Adrenal gland (tissue), 9 donors: ENCODE measurements at regions not wholly inside any gene's neighbourhood (a gene's known extent, or its start where the extent isn't known, plus 50 kb on each side); places are given as distances from the start of the nearest gene placed in this dataset.

Experiments used
- DNase-seq, 7 donors: peaks; one replicate each; pipeline ENCODE4 v3.0.0-alpha.2; 2019 to 2020
- H3K27ac ChIP-seq, 5 donors: fragments of 200-600 bp; sonication (generic) in 4 of 5; 1 replicate in 3 of 5; 2 replicates in 2 of 5; pipeline versions ENCODE4 v1.5.1 to v1.8.0; 2016 to 2020; ENCODE audit warnings: mild to moderate bottlenecking in 1 of 5
- H3K27me3 ChIP-seq: fragments of 200-600 bp; 2 replicates; pipeline ENCODE4 v1.8.0; 2021
- H3K36me3 ChIP-seq, 2 donors: fragments of 200-600 bp; replicated peaks in 1 of 2; 1 replicate in 1 of 2; 2 replicates in 1 of 2; pipeline versions ENCODE4 v1.5.1 to v1.8.0; 2018 to 2022
- H3K4me1 ChIP-seq, 2 donors: fragments of 200-600 bp; replicated peaks in 1 of 2; 1 replicate in 1 of 2; 2 replicates in 1 of 2; pipeline versions ENCODE4 v1.5.1 to v1.8.0; 2018 to 2021
- H3K4me3 ChIP-seq, 4 donors: fragments of 200-600 bp; sonication (generic) in 3 of 4; one replicate each; pipeline ENCODE4 v1.5.1; 2016 to 2018
- H3K9me3 ChIP-seq, 3 donors: fragments of 200-600 bp; sonication (generic) in 1 of 3; replicated peaks in 1 of 3; 1 replicate in 2 of 3; 2 replicates in 1 of 3; pipeline versions ENCODE4 v1.5.1 to v1.8.0; 2016 to 2021
- CTCF ChIP-seq, 6 experiments: fragments of 450-650 bp in 4 of 6; fragments of 200-600 bp in 2 of 6; sonication (generic) in 1 of 6; IDR thresholded peaks; 1 replicate in 5 of 6; 2 replicates in 1 of 6; pipeline versions ENCODE4 v1.5.1 to v1.8.0; 2016 to 2021; ENCODE audit warnings: antibody characterized with exemption in 6 of 6, mild to moderate bottlenecking in 2 of 6, moderate library complexity in 1 of 6
- POLR2A ChIP-seq, 2 donors: fragments of 450-650 bp; IDR thresholded peaks; one replicate each; pipeline ENCODE4 v1.6.1; 2017; ENCODE audit warnings: antibody characterized with exemption in 2 of 2, mild to moderate bottlenecking in 2 of 2, moderate library complexity in 1 of 2
- WGBS, 4 donors: extraction: QIAGEN DNeasy Blood & Tissue Kit in 2 of 4; methylation state at CpG; one replicate each; pipeline versions ENCODE4 v1.1.5 to v1.1.7; 2013 to 2017; 5-methylcytosine and 5-hydroxymethylcytosine counted together
- intact Hi-C, 2 donors: fragments of 100-400 bp; cut with DNase I; formaldehyde crosslinking; loops; one replicate each; pipeline versions ENCODE4 v1.14.1 to v1.15.0; 2022 to 2023
- donor health status: healthy with polysubstance abuse.
- donor health status: Bipolar disorder and iron deficiency.
- donor health status: DM: yes; HTN: yes; CAD: no.
- donor health status: DM: no; HTN: no; CAD: no.
- donor health status: DM: no; HTN: no; CAD: no.

GRCh38 chr11:127464325-127464724 is 463.8 kb upstream of the KIRREL3 start:
- DNase-seq: no peak
- 57 to 83% (median 67%) methylated on average over 6 of the region's 6 CpGs for WGBS, 4 donors
- H3K27ac ChIP-seq: no peak overlapping the region

GRCh38 chr11:127462065-127462344 is 461.4 kb upstream of the KIRREL3 start:
- Histone ChIP-seq H3K27ac (no peak overlapping the region), H3K4me3 (no peak overlapping the region), H3K4me1 (no peaks in the 10 kb centered on the region), H3K27me3 (no peaks in the 10 kb centered on the region), H3K36me3 (no peaks in the 10 kb centered on the region), H3K9me3 (no peaks in the 10 kb centered on the region)
- DNase-seq: no peak
- 62 to 82% (median 77%) methylated on average over 3 of the region's 3 CpGs for WGBS, 4 donors
- intact Hi-C loops: no loop called here
- no peak for TF ChIP-seq POLR2A (IDR thresholded peaks at IDR 0.05)
- no peak for TF ChIP-seq CTCF (IDR thresholded peaks at IDR 0.05)

More at GRCh38 chr11:127464325-127464724, 463.8 kb upstream of the KIRREL3 start:
- H3K4me3 ChIP-seq: no peak overlapping the region
- H3K9me3 ChIP-seq: no peaks in the 10 kb centered on the region
- no peaks in the 10 kb centered on the region for H3K36me3 ChIP-seq
- no peaks in the 10 kb centered on the region for H3K27me3 ChIP-seq
- TF ChIP-seq CTCF (IDR thresholded peaks at IDR 0.05): no peak
- no peak for TF ChIP-seq POLR2A (IDR thresholded peaks at IDR 0.05)
- intact Hi-C loops: no loop called here
- H3K4me1 ChIP-seq: no peaks in the 10 kb centered on the region

DNA sequence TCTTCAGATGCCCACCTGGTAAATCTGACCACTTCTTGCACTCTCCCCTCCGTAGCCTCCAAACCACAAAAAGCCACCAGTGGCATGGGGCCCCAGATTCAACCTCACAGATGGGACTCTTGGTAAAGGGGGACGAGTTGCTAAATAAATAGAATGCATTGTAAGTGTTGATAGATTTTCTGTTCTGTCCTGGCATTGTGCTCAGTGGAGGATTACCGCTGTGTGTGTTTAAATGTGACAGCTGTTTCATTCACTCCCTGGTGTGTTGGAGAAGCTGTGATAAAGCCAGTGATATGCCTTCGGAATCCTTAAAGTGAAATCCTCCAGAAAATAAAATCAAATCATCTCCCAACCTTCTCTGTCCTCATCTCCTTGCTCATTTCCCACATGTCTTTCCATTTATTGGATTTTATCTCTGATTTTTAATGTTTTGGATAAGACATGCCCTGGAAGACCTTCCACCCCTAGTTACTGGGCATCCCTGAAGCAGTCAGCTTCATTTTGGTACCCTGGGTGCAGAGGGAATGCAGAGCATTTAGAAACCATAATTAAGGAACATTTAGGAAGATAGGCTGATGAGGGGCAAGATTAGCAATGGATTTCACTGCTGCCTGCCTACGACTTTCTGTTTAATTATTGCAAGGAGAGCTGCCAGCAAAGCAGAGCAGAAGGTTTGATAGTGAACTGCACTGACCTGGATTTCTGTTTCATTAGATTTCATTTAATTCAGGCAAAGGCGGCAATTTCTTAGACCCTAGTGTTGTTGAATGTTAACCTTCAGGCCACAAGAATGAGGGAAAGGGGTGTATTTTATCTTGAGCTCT is 460.9 kb upstream of the KIRREL3 start:
- H3K4me3 ChIP-seq: no peak overlapping the region
- H3K9me3 ChIP-seq: no peaks in the 10 kb centered on the region
- no peaks in the 10 kb centered on the region for H3K4me1 ChIP-seq
- WGBS, 4 donors: 66 to 79% (median 75%) methylated on average over 6 of the region's 6 CpGs
- H3K27me3 ChIP-seq: no peaks in the 10 kb centered on the region
- DNase-seq: no peak
- H3K27ac ChIP-seq: no peak overlapping the region
- no peak for TF ChIP-seq POLR2A (IDR thresholded peaks at IDR 0.05)
- TF ChIP-seq CTCF (IDR thresholded peaks at IDR 0.05): no peak
- intact Hi-C loops: no loop called here
- H3K36me3 ChIP-seq: no peaks in the 10 kb centered on the region

GRCh38 chr11:127458561-127458960 is 458.0 kb upstream of the KIRREL3 start:
- intact Hi-C loops: no loop called here
- Histone ChIP-seq H3K36me3 (no peaks in the 10 kb centered on the region), H3K9me3 (no peaks in the 10 kb centered on the region), H3K4me3 (no peak overlapping the region), H3K27ac (no peak overlapping the region), H3K4me1 (no peaks in the 10 kb centered on the region), H3K27me3 (no peaks in the 10 kb centered on the region)
- TF ChIP-seq POLR2A (IDR thresholded peaks at IDR 0.05) (no peak), CTCF (IDR thresholded peaks at IDR 0.05) (no peak)
- WGBS, 4 donors: 48 to 61% (median 49%) methylated on average over 2 of the region's 2 CpGs
- DNase-seq: no peak
